Neural cell (in vitro differentiated cells): ENCODE measurements at regions not wholly inside any gene's neighbourhood (a gene's known extent, or its start where the extent isn't known, plus 50 kb on each side); places are given as distances from the start of the nearest gene placed in this dataset.

Experiments used
- H2AFZ ChIP-seq: fragments of 200-600, 300-800 bp; sonication (generic), shearing (Covaris generic); 2 replicates; pipeline ENCODE4 v1.6.0; 2014; ENCODE audit warnings: low read depth, mild to moderate bottlenecking, antibody characterized with exemption, low read length, moderate library complexity
- H3F3A ChIP-seq: fragments of 200-600 bp; shearing (Covaris generic); 2 replicates; pipeline ENCODE4 v1.6.1; 2016; ENCODE audit warnings: mild to moderate bottlenecking, moderate library complexity, mixed read lengths, antibody characterized with exemption, low read length; ENCODE audit not compliant: insufficient read depth, poor library complexity, severe bottlenecking
- H3K27ac ChIP-seq: fragments of 200-600, 300-800 bp; sonication (generic), shearing (Covaris generic); 2 replicates; pipeline ENCODE4 v1.5.1; 2014; ENCODE audit warnings: mild to moderate bottlenecking, low read length, moderate library complexity
- H3K27me3 ChIP-seq: fragments of 300-800, 200-600 bp; sonication (generic), shearing (Covaris generic); 2 replicates; pipeline ENCODE4 v1.6.0; 2014; ENCODE audit warnings: mild to moderate bottlenecking, low read depth, low read length, moderate library complexity; ENCODE audit not compliant: insufficient read depth
- H3K36me3 ChIP-seq: fragments of 300-800, 200-600 bp; sonication (generic), shearing (Covaris generic); 2 replicates; pipeline ENCODE4 v1.5.1; 2014; ENCODE audit warnings: mild to moderate bottlenecking, antibody characterized with exemption, low read length, moderate library complexity; ENCODE audit not compliant: insufficient read depth
- H3K4me2 ChIP-seq: fragments of 300-800, 200-600 bp; sonication (generic), shearing (Covaris generic); 2 replicates; pipeline ENCODE4 v1.6.0; 2014; ENCODE audit warnings: mild to moderate bottlenecking, low read length
- H3K4me3 ChIP-seq: fragments of 300-800, 200-600 bp; sonication (generic), shearing (Covaris generic); 2 replicates; pipeline ENCODE4 v1.5.1; 2014; ENCODE audit warnings: mild to moderate bottlenecking, low read length, moderate library complexity
- H3K79me2 ChIP-seq: fragments of 200-600 bp; shearing (Covaris generic); replicated peaks from 2 replicates; pipeline ENCODE4 v1.6.0; 2014; ENCODE audit warnings: mild to moderate bottlenecking, low read length, moderate library complexity; ENCODE audit not compliant: insufficient read depth
- H3K9ac ChIP-seq: fragments of 300-800, 200-600 bp; sonication (generic), shearing (Covaris generic); 2 replicates; pipeline ENCODE4 v1.6.1; 2016; ENCODE audit warnings: mild to moderate bottlenecking, low read length, mixed read lengths
- H3K9me2 ChIP-seq: fragments of 200-600 bp; shearing (Covaris generic); 2 replicates; pipeline ENCODE4 v1.6.1; 2016; ENCODE audit warnings: mild to moderate bottlenecking, low read length, mixed read lengths; ENCODE audit not compliant: insufficient read depth
- H3K9me3 ChIP-seq: fragments of 200-600, 300-800 bp; sonication (generic), shearing (Covaris generic); 2 replicates; pipeline ENCODE4 v1.6.1; 2016; ENCODE audit warnings: mild to moderate bottlenecking, mixed run types, low read length, moderate library complexity, mixed read lengths
- H4K20me1 ChIP-seq: fragments of 200-600 bp; shearing (Covaris generic); 2 replicates; pipeline ENCODE4 v1.6.1; 2016; ENCODE audit warnings: mild to moderate bottlenecking, mixed run types; ENCODE audit not compliant: insufficient read depth
- CTCF ChIP-seq: fragments of 450-650 bp; IDR thresholded peaks from 2 replicates; pipeline ENCODE4 v1.5.1; 2014; ENCODE audit warnings: antibody characterized with exemption, mild to moderate bottlenecking, moderate library complexity; ENCODE audit not compliant: poor library complexity, severe bottlenecking
- EP300 ChIP-seq: fragments of 450-650 bp; conservative IDR thresholded peaks from 2 replicates; pipeline ENCODE4 v1.6.1; 2014; ENCODE audit warnings: antibody characterized with exemption, mild to moderate bottlenecking, moderate library complexity; ENCODE audit not compliant: poor library complexity, severe bottlenecking
- EZH2 ChIP-seq: fragments of 200-600, 300-800 bp; shearing (Covaris generic), sonication (generic); IDR thresholded peaks from 2 replicates; pipeline ENCODE4 v1.6.1; 2014; ENCODE audit warnings: antibody characterized with exemption, low read length, borderline replicate concordance, mild to moderate bottlenecking; ENCODE audit not compliant: insufficient read depth, poor library complexity, severe bottlenecking
- MXI1 ChIP-seq: fragments of 450-650 bp; conservative IDR thresholded peaks from 2 replicates; pipeline ENCODE4 v1.6.1; 2014; ENCODE audit warnings: antibody characterized with exemption, mild to moderate bottlenecking; ENCODE audit not compliant: poor library complexity, severe bottlenecking
- POLR2AphosphoS5 ChIP-seq: IDR thresholded peaks from 2 replicates; pipeline ENCODE4 v1.6.1; 2012
- RAD21 ChIP-seq: fragments of 450-650 bp; conservative IDR thresholded peaks from 2 replicates; pipeline ENCODE4 v1.6.1; 2014; ENCODE audit warnings: antibody characterized with exemption, mild to moderate bottlenecking, moderate library complexity
- REST ChIP-seq: IDR thresholded peaks from 2 replicates; pipeline ENCODE4 v1.6.1; 2012; ENCODE audit warnings: borderline replicate concordance
- SMC3 ChIP-seq: fragments of 450-650 bp; conservative IDR thresholded peaks from 2 replicates; pipeline ENCODE4 v1.6.1; 2014; ENCODE audit warnings: antibody characterized with exemption, mild to moderate bottlenecking, moderate library complexity; ENCODE audit not compliant: poor library complexity
- TAF1 ChIP-seq: IDR thresholded peaks from 2 replicates; pipeline ENCODE4 v1.6.1; 2012; ENCODE audit warnings: low read depth

GRCh38 chr3:124256599-124256998, 264.7 kb upstream of the ROPN1 start:
- TF ChIP-seq EP300, result no peak
- TF ChIP-seq RAD21, result no peak
- no peak for TF ChIP-seq EZH2
- TF ChIP-seq CTCF, result no peak
- no peak for TF ChIP-seq MXI1
- TF ChIP-seq SMC3, result no peak
- TF ChIP-seq REST, result no peak
- TF ChIP-seq TAF1, result no peak
- TF ChIP-seq POLR2AphosphoS5, result no peak
- no peaks in the 10 kb centered on the region for H3K9me3 ChIP-seq
- H3K9ac ChIP-seq, result no peak overlapping the region
- H3K27me3 ChIP-seq, result no peaks in the 10 kb centered on the region
- no peak overlapping the region for H3K4me3 ChIP-seq
- H4K20me1 ChIP-seq, result no peaks in the 10 kb centered on the region
- H3K36me3 ChIP-seq, result no peaks in the 10 kb centered on the region
- no peaks in the 10 kb centered on the region for H3F3A ChIP-seq
- peaks cover 5% of the 10 kb centered on the region for H3K79me2 ChIP-seq
- no peak overlapping the region for H3K27ac ChIP-seq
- H3K9me2 ChIP-seq, result no peaks in the 10 kb centered on the region
- no peak overlapping the region for H2AFZ ChIP-seq
- H3K4me2 ChIP-seq, result no peak overlapping the region

- no peak overlapping the region for H2AFZ ChIP-seq
- no peaks in the 10 kb centered on the region for H3F3A ChIP-seq
- TF ChIP-seq EP300, result no peak
- no peak for TF ChIP-seq TAF1
- no peak for TF ChIP-seq REST
- TF ChIP-seq CTCF, result no peak
- no peak for TF ChIP-seq SMC3
- TF ChIP-seq RAD21, result no peak
- no peak for TF ChIP-seq EZH2
- no peak for TF ChIP-seq POLR2AphosphoS5
- H4K20me1 ChIP-seq, result no peaks in the 10 kb centered on the region
- H3K4me2 ChIP-seq, result no peak overlapping the region
- no peaks in the 10 kb centered on the region for H3K36me3 ChIP-seq
- no peaks in the 10 kb centered on the region for H3K27me3 ChIP-seq
- no peaks in the 10 kb centered on the region for H3K9me3 ChIP-seq
- no peak overlapping the region for H3K4me3 ChIP-seq
- peaks cover 5% of the 10 kb centered on the region for H3K79me2 ChIP-seq
- H3K27ac ChIP-seq, result no peak overlapping the region
- H3K9me2 ChIP-seq, result no peaks in the 10 kb centered on the region
- H3K9ac ChIP-seq, result no peak overlapping the region
Observed at GRCh38 chr3:124257336-124257864, 265.5 kb upstream of the ROPN1 start.
